PC-3 (cell line): ENCODE measurements at regions not wholly inside any gene's neighbourhood (a gene's known extent, or its start where the extent isn't known, plus 50 kb on each side); places are given as distances from the start of the nearest gene placed in this dataset.
A peak's percentile ranks its signal among the peaks of the same experiment; 100 is the strongest.

Experiments used
- ATAC-seq: fragments of 200-7000 bp; cut with Tn5 transposase; 2 replicates; pipeline ENCODE4 v1.9.1; 2020; ENCODE audit warnings: mild to moderate bottlenecking, moderate library complexity
- BruUV-seq: library from RNA; stranded (reverse); fragments of 400-500 nt; replicated peaks from 2 replicates; lab custom pipeline; 2021; lab: Mats Ljungman, UMichigan
- CTCF ChIA-PET: fragments of 300-600 bp; sonication (Branson Sonifier 250); formaldehyde crosslinking; loops from one replicate; lab custom pipeline; 2022; ENCODE audit warnings: antibody characterized with exemption; lab: Charles Lee
- POLR2A ChIA-PET: fragments of 300-600 bp; sonication (Branson Sonifier 250); formaldehyde crosslinking; loops from one replicate; lab custom pipeline; 2022; ENCODE audit warnings: antibody characterized with exemption; ENCODE audit not compliant: unreplicated experiment; lab: Charles Lee
- DNase-seq: peaks from one replicate; pipeline ENCODE4 v3.0.0-alpha.2; 2015
- H2AFZ ChIP-seq: fragments of 300-600 bp; sonication (generic); 2 replicates; pipeline ENCODE4 v1.6.0; 2016; ENCODE audit warnings: antibody characterized with exemption, low read length
- H3F3A ChIP-seq: fragments of 300-600 bp; sonication (generic); one replicate; pipeline ENCODE4 v1.6.0; 2017; ENCODE audit warnings: antibody characterized with exemption, low read length, control low read depth, mild to moderate bottlenecking; ENCODE audit not compliant: unreplicated experiment
- H3K27ac ChIP-seq: fragments of 300-600 bp; sonication (generic); 2 replicates; pipeline ENCODE4 v1.5.1; 2016; ENCODE audit warnings: mild to moderate bottlenecking, low read length
- H3K27me3 ChIP-seq: fragments of 300-600 bp; sonication (generic); 2 replicates; pipeline ENCODE4 v1.6.1; 2016; ENCODE audit warnings: low read length, mixed read lengths
- H3K36me3 ChIP-seq: fragments of 300-600 bp; sonication (generic); 2 replicates; pipeline ENCODE4 v1.6.1; 2016; ENCODE audit warnings: low read depth, mixed run types, low read length, mixed read lengths
- H3K4me1 ChIP-seq: fragments of 300-600 bp; sonication (generic); 2 replicates; pipeline ENCODE4 v1.5.1; 2016; ENCODE audit warnings: low read length; ENCODE audit not compliant: insufficient read depth
- H3K4me2 ChIP-seq: fragments of 300-600 bp; sonication (generic); 2 replicates; pipeline ENCODE4 v1.6.0; 2016; ENCODE audit warnings: low read length
- H3K4me3 ChIP-seq: fragments of 300-600 bp; sonication (generic); 2 replicates; pipeline ENCODE4 v1.5.1; 2016; ENCODE audit warnings: mild to moderate bottlenecking, low read length, mixed read lengths
- H3K79me2 ChIP-seq: fragments of 300-600 bp; sonication (generic); 2 replicates; pipeline ENCODE4 v1.6.1; 2017; ENCODE audit warnings: low read length, mixed read lengths
- H3K9ac ChIP-seq: fragments of 300-600 bp; sonication (generic); 2 replicates; pipeline ENCODE4 v1.6.0; 2016; ENCODE audit warnings: mild to moderate bottlenecking, low read length
- H3K9me2 ChIP-seq: fragments of 300-600 bp; sonication (generic); replicated peaks from 2 replicates; pipeline ENCODE4 v1.6.1; 2016; ENCODE audit warnings: mixed run types, low read length, mixed read lengths
- H3K9me3 ChIP-seq: fragments of 300-600 bp; sonication (generic); 2 replicates; pipeline ENCODE4 v1.6.1; 2016; ENCODE audit warnings: low read length, mixed read lengths
- H4K20me1 ChIP-seq: fragments of 300-600 bp; sonication (generic); 2 replicates; pipeline ENCODE4 v1.6.1; 2016; ENCODE audit warnings: low read length, mixed read lengths
- CTCF ChIP-seq: fragments of 300-600 bp; sonication (generic); conservative IDR thresholded peaks from 2 replicates; pipeline ENCODE4 v1.5.1; 2017; ENCODE audit warnings: antibody characterized with exemption, low read depth, mild to moderate bottlenecking, low read length
- EZH2 ChIP-seq: fragments of 300-600 bp; sonication (generic); IDR thresholded peaks from one replicate; pipeline ENCODE4 v1.6.1; 2017; ENCODE audit warnings: antibody characterized with exemption, mild to moderate bottlenecking, low read length; ENCODE audit not compliant: unreplicated experiment
- EZH2phosphoT487 ChIP-seq: fragments of 300-600 bp; sonication (generic); IDR thresholded peaks from 2 replicates; pipeline ENCODE4 v1.6.1; 2018; ENCODE audit warnings: mild to moderate bottlenecking, antibody characterized with exemption, low read length, borderline replicate concordance
- intact Hi-C: fragments of 100-400 bp; cut with micrococcal nuclease; formaldehyde crosslinking; loops from 2 replicates; pipeline ENCODE4 v1.9.0; 2023

DNA sequence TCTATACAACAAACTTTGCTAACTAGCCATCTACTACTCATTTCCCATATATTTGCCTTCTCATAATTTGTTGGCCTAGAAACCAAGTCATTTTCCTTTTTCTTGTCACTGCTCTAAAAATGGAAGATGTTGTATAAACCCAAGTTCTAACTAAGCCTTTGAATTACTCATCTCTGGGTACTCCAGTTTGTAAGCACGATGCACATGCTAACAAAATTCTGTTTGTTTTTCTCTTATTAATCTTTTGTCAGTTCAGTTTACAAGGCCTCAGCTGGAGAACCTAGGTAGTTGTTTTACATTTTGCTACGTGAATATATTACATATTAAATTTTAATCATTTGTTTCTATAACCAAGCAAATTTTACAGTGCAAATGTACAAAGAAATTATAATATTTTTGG is 663.2 kb upstream of the RGS18 start:
- intact Hi-C loops = loop anchor here (1.0 kb wide), 1 partner anchor 212 kb away; no protein-coding TSS in a partner anchor
- ATAC-seq (peak; percentile 91), DNase-seq (peak; percentile 49)
- H3F3A ChIP-seq = no peaks in the 10 kb centered on the region
- no peak overlapping the region for H2AFZ ChIP-seq
- no peaks in the 10 kb centered on the region for H4K20me1 ChIP-seq
- CTCF ChIA-PET = no interaction called here
- no peaks in the 10 kb centered on the region for H3K27me3 ChIP-seq
- no peaks in the 10 kb centered on the region for H3K79me2 ChIP-seq
- H3K27ac ChIP-seq = peak overlapping the region; percentile 68
- no peaks in the 10 kb centered on the region for H3K9me2 ChIP-seq
- POLR2A ChIA-PET = no interaction called here
- no peaks in the 10 kb centered on the region for H3K9me3 ChIP-seq
- no peaks in the 10 kb centered on the region for H3K36me3 ChIP-seq
- H3K4me2 ChIP-seq = peak overlapping the region; percentile 24; the same call in 1 of the 2 replicates
- TF ChIP-seq EZH2 (no peak), EZH2phosphoT487 (no peak), CTCF (no peak)
- peaks cover 10% of the 10 kb centered on the region for H3K4me1 ChIP-seq
- H3K9ac ChIP-seq = no peak overlapping the region
- H3K4me3 ChIP-seq = no peak overlapping the region
- no TSS peak for BruUV-seq

- no peak overlapping the region for H3K9ac ChIP-seq
- H3K4me2 ChIP-seq = peak overlapping the region; percentile 44
- intact Hi-C loops = no loop called here
- DNase-seq = peak; percentile 66
- H4K20me1 ChIP-seq = no peaks in the 10 kb centered on the region
- H3K9me2 ChIP-seq = no peaks in the 10 kb centered on the region
- peak overlapping the region; percentile 69 for H3K27ac ChIP-seq
- H3K9me3 ChIP-seq = no peaks in the 10 kb centered on the region
- no peaks in the 10 kb centered on the region for H3K36me3 ChIP-seq
- H3K4me3 ChIP-seq = no peak overlapping the region
- no peak for TF ChIP-seq EZH2phosphoT487
- H3K27me3 ChIP-seq = no peaks in the 10 kb centered on the region
- ChIA-PET CTCF (no interaction called here), POLR2A (no interaction called here)
- H2AFZ ChIP-seq = no peak overlapping the region
- peaks cover 10% of the 10 kb centered on the region for H3K4me1 ChIP-seq
- no TSS peak for BruUV-seq
- peak; percentile 65 for ATAC-seq
- no peaks in the 10 kb centered on the region for H3F3A ChIP-seq
- no peaks in the 10 kb centered on the region for H3K79me2 ChIP-seq
Observed at GRCh38 chr1:191498318-191498717, 659.9 kb upstream of the RGS18 start.

- H3K27ac ChIP-seq = peak overlapping the region; percentile 69
- H3K9me3 ChIP-seq = no peaks in the 10 kb centered on the region
- no peaks in the 10 kb centered on the region for H3K9me2 ChIP-seq
- H4K20me1 ChIP-seq = no peaks in the 10 kb centered on the region
- TF ChIP-seq EZH2phosphoT487 (no peak), EZH2 (no peak), CTCF (no peak)
- H3K36me3 ChIP-seq = no peaks in the 10 kb centered on the region
- H3K4me2 ChIP-seq = peak overlapping the region; percentile 44
- ATAC-seq (no peak), DNase-seq (no peak)
- no peak overlapping the region for H3K4me3 ChIP-seq
- no peaks in the 10 kb centered on the region for H3K27me3 ChIP-seq
- no TSS peak for BruUV-seq
- no peak overlapping the region for H2AFZ ChIP-seq
- intact Hi-C loops = no loop called here
- ChIA-PET CTCF (no interaction called here), POLR2A (no interaction called here)
- no peaks in the 10 kb centered on the region for H3K79me2 ChIP-seq
- H3K9ac ChIP-seq = no peak overlapping the region
- H3F3A ChIP-seq = no peaks in the 10 kb centered on the region
- peaks cover 10% of the 10 kb centered on the region for H3K4me1 ChIP-seq
Observed at GRCh38 chr1:191498825-191499224, 659.4 kb upstream of the RGS18 start.
